Urinary bladder (tissue), 3 donors: ENCODE measurements at regions not wholly inside any gene's neighbourhood (a gene's known extent, or its start where the extent isn't known, plus 50 kb on each side); places are given as distances from the start of the nearest gene placed in this dataset.

Source experiments
- DNase-seq: peaks from one replicate; pipeline ENCODE4 v3.0.0-alpha.2; 2015; ENCODE audit errors: extremely low spot score
- H3K27ac ChIP-seq: one replicate; pipeline ENCODE4 v1.5.1; 2013; ENCODE audit warnings: low read depth, mild to moderate bottlenecking, moderate library complexity
- H3K36me3 ChIP-seq: one replicate; pipeline ENCODE4 v1.6.1; 2013; ENCODE audit warnings: mild to moderate bottlenecking, moderate library complexity; ENCODE audit not compliant: insufficient read depth
- H3K4me1 ChIP-seq: one replicate; pipeline ENCODE4 v1.6.1; 2013; ENCODE audit warnings: mild to moderate bottlenecking, moderate library complexity; ENCODE audit not compliant: insufficient read depth
- H3K4me3 ChIP-seq: one replicate; pipeline ENCODE4 v1.5.1; 2013; ENCODE audit warnings: low read depth, low read length
- WGBS: extraction: QIAGEN DNeasy Blood & Tissue Kit; methylation state at CpG from one replicate; pipeline ENCODE4 v1.1.7; 2013; 5-methylcytosine and 5-hydroxymethylcytosine counted together
- donor health status: healthy with polysubstance abuse.
- donor health status: healthy.

- H3K4me1 ChIP-seq = no peaks in the 10 kb centered on the region
- no peak overlapping the region for H3K4me3 ChIP-seq
- H3K27ac ChIP-seq = no peak overlapping the region
- H3K36me3 ChIP-seq = no peaks in the 10 kb centered on the region
- no peak for DNase-seq
These were observed 355.4 kb downstream of the CRPPA start for GRCh38 chr7:16065939-16066338.

GRCh38 chr7:16063716-16064675 is 357.3 kb downstream of the CRPPA start:
- H3K36me3 ChIP-seq = no peaks in the 10 kb centered on the region
- H3K4me1 ChIP-seq = no peaks in the 10 kb centered on the region
- no peak for DNase-seq
- H3K27ac ChIP-seq = peak overlapping the region; percentile 23
- H3K4me3 ChIP-seq = no peak overlapping the region
- WGBS = 79% methylated on average over 16 of the region's 16 CpGs

DNA sequence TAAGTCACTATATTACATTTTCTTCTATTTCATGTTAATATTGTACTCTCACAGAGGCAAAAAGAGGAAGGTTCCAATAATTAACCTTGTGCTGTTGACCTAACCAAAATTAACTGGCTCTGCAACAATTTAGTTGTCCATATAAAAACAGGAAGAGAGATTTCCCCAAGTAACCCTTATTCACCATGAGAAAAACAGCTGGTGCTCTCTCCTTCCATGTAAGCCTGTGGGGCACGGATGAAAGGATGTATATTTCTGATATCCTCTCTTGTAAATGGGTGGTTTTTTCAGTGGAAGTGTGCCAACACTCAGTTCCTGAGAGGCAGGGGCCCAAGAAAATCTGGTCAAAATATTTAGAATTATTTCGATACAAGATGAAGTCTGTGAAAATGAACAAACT is 358.1 kb downstream of the CRPPA start:
- Histone ChIP-seq H3K36me3 (no peaks in the 10 kb centered on the region), H3K4me1 (no peaks in the 10 kb centered on the region), H3K27ac (peak overlapping the region; percentile 23), H3K4me3 (no peak overlapping the region)
- no peak for DNase-seq
- 63% methylated on average over 2 of the region's 2 CpGs for WGBS

- no peak for DNase-seq
- H3K36me3 ChIP-seq = no peaks in the 10 kb centered on the region
- 18% methylated on average over 1 of the region's 1 CpG for WGBS
- H3K27ac ChIP-seq = no peak overlapping the region
- H3K4me1 ChIP-seq = no peaks in the 10 kb centered on the region
- no peak overlapping the region for H3K4me3 ChIP-seq
These were observed 359.1 kb downstream of the CRPPA start for GRCh38 chr7:16062269-16062668.

- Histone ChIP-seq H3K4me3 (no peak overlapping the region), H3K27ac (no peak overlapping the region), H3K36me3 (no peaks in the 10 kb centered on the region), H3K4me1 (no peaks in the 10 kb centered on the region)
- DNase-seq = no peak
- 86% methylated on average over 1 of the region's 1 CpG for WGBS
These were observed 359.7 kb downstream of the CRPPA start for GRCh38 chr7:16061630-16062029.

DNA sequence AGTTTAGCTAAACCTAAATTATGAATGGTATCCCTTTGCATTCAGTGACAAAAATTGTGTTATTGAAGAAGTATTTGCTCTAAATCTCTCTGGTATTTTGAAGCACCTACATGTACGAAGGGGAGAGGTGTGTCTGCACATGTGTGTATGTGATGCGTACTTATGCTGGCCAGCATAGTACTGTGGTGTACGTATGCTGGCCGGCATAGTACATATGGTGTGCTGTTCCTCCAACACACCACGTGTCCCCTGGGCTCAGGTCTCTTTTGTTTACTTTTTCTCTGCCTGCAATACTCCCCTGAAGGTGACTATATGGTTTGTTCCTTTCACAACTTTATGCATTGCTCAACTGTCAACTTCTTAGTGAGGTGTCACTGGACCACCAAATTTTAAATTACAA is 360.3 kb downstream of the CRPPA start:
- Histone ChIP-seq H3K4me1 (no peaks in the 10 kb centered on the region), H3K27ac (no peak overlapping the region), H3K36me3 (no peaks in the 10 kb centered on the region), H3K4me3 (no peak overlapping the region)
- no peak for DNase-seq
- WGBS = 95% methylated on average over 5 of the region's 5 CpGs

- Histone ChIP-seq H3K36me3 (no peaks in the 10 kb centered on the region), H3K4me1 (no peaks in the 10 kb centered on the region), H3K27ac (no peak overlapping the region), H3K4me3 (no peak overlapping the region)
- no peak for DNase-seq
These were observed 360.8 kb downstream of the CRPPA start for GRCh38 chr7:16060502-16060901.

GRCh38 chr7:16055263-16055976 is 365.9 kb downstream of the CRPPA start:
- no peak for DNase-seq
- no peak overlapping the region for H3K4me3 ChIP-seq
- 82% methylated on average over 2 of the region's 2 CpGs for WGBS
- H3K36me3 ChIP-seq = no peaks in the 10 kb centered on the region
- no peaks in the 10 kb centered on the region for H3K4me1 ChIP-seq
- H3K27ac ChIP-seq = no peak overlapping the region

DNA sequence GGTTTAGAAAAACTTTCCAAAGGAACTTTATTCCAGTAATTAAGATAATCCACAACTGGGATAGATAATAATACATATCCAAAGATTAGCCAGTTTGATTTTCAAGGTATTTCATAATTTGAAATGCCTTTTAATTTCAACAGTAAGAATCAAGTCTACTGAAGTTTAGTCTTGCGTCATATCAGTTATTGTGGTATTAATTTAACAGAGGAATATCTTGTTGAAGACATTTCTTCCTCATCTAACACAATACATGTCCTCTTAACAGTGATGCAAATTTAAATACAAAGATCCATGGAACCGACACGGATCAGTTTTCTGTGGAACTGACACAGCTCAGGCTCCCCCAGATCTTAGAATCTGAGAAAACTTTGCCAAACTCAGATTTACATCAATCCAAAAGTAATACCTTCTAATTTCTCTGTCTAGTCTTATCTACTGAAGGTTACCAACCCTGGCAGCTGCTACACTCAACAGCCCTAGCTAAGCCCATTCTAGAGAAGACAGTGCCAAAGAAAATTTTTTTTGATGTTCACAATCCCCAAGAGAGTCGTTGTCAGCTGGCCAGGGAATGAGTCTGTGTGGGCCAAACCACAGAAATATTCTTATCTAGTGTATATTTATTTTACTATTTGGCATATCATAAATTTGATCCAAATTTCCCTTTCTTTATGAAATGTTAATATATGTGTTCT is 365.2 kb upstream of the MEOX2 start:
- H3K36me3 ChIP-seq = no peaks in the 10 kb centered on the region
- no peak for DNase-seq
- H3K4me1 ChIP-seq = no peaks in the 10 kb centered on the region
- no peak overlapping the region for H3K4me3 ChIP-seq
- H3K27ac ChIP-seq = no peak overlapping the region
- 32% methylated on average over 4 of the region's 4 CpGs for WGBS

- Histone ChIP-seq H3K4me3 (no peak overlapping the region), H3K36me3 (no peaks in the 10 kb centered on the region), H3K27ac (no peak overlapping the region), H3K4me1 (no peaks in the 10 kb centered on the region)
- 84% methylated on average over 3 of the region's 3 CpGs for WGBS
- no peak for DNase-seq
These were observed 359.6 kb upstream of the MEOX2 start for GRCh38 chr7:16046041-16046440.

DNA sequence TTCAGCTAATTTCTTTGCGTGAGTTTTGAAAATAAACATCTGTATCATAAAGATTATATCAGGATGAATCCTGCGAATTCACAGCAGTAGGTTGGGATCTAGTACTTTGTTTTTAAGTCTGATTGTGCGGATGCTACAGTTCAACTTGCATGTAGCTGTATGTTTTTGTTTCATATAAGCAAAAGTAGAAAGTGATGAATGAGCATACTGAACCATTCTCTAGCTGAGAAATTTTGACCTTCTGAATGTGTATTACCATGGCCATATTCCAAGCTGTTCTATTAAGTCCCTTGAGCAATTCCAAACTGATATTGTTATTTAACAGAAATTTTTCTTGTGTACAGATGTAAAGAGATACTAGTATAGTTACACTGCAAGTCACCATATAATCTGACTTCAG is 358.8 kb upstream of the MEOX2 start:
- H3K4me3 ChIP-seq = no peak overlapping the region
- no peaks in the 10 kb centered on the region for H3K4me1 ChIP-seq
- DNase-seq = no peak
- H3K27ac ChIP-seq = no peak overlapping the region
- H3K36me3 ChIP-seq = no peaks in the 10 kb centered on the region
- WGBS = 83% methylated on average over 3 of the region's 3 CpGs

DNA sequence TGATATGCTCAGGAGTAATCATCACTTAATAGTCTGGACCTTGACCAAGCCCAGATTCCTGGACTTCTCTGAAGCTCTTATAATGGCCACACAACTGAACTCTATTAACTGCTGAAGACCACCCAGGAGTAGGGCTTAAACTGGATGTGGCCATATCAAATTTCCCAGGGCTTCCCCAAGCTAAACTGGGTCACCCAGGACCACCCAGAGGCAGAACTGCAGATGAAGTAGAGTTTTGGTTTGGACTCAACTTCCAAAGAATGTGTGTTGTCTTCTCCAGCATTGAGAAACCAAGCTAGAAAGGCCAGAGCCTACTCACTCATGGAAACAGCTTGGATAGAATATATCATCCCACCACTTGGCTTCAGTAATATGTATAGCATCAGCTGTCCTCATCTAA is 358.2 kb upstream of the MEOX2 start:
- Histone ChIP-seq H3K4me3 (no peak overlapping the region), H3K27ac (no peak overlapping the region), H3K4me1 (no peaks in the 10 kb centered on the region), H3K36me3 (no peaks in the 10 kb centered on the region)
- no peak for DNase-seq

DNA sequence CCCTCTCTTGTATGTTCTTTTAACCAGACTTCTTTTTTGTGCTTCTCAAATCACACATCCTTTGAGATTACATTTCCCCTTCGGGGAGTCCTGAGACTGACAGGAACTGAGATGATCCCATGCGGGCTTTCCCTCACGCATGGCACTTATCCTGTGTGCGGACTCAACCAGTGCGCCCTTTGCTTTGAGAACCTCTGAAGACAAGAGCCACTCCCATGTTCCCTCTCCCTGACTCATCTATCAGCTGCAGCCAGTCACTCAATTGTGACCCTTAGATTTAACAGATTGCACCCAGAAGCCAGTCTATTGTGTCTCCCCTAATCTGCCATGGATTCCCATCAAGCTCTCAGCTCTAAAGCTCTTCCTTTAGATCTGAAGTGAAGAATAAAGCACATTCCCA is 353.9 kb upstream of the MEOX2 start:
- Histone ChIP-seq H3K27ac (no peak overlapping the region), H3K4me3 (no peak overlapping the region), H3K36me3 (no peaks in the 10 kb centered on the region), H3K4me1 (no peaks in the 10 kb centered on the region)
- 83% methylated on average over 5 of the region's 5 CpGs for WGBS
- no peak for DNase-seq

GRCh38 chr7:16038906-16039305 is 352.4 kb upstream of the MEOX2 start:
- no peaks in the 10 kb centered on the region for H3K36me3 ChIP-seq
- DNase-seq = no peak
- H3K4me1 ChIP-seq = no peaks in the 10 kb centered on the region
- no peak overlapping the region for H3K4me3 ChIP-seq
- 85% methylated on average over 3 of the region's 3 CpGs for WGBS
- no peak overlapping the region for H3K27ac ChIP-seq
